NCI-H2107 treated with DMSO at 0.1 percent for 48 hours (cell line): ENCODE measurements at regions not wholly inside any gene's neighbourhood (a gene's known extent, or its start where the extent isn't known, plus 50 kb on each side); places are given as distances from the start of the nearest gene placed in this dataset.

Experiments
- DNase-seq: peaks from one replicate; lab custom pipeline; 2025; ENCODE audit not compliant: unreplicated experiment; lab: John Stamatoyannopoulos, UW

DNA sequence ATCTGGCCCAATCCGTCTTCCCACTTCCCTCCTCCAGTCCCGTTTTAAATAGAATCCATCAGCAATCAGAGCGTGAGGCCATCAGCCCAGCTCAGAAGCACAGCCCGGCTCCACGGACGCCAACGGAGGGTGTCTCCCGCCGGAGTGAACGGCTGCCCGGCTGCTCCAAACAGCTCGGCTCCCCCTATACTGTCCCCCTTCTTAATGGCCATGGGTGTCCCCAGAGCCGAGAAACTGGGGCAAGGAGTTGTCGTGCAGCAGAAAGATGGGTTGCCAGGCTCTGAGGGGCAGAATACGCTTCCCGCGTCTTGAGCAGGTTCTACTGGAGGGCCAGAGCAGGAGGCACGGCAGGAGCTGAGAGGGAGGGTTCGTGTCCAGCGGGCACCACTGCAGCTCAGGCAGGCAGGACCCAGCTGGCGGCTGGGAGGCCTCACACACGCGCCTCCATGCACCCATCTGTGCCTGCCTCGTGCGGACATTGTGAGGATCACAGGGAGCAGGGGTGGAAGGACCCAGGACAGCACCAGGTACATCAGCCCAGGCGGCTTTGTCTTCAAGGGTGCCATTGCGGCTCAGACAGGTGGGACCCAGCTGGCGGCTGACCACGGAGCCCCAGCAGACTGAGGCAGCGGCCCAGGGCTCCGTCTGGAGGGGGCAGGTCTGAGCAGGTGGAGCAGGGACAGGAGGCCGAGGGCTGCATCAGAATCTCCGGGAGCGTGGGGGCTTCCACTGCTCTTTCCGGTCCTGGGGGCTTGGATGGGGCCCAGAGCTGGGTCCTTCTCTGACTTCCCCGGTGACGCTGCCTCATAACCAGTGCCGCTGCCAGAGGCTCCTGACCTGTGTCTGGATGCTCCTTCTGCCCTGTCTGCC, 882.7 kb downstream of the BRD1 start:
- DNase-seq = no peak

- DNase-seq = no peak
Observed at GRCh38 chr22:48944433-48944750, 883.3 kb downstream of the BRD1 start.

DNA sequence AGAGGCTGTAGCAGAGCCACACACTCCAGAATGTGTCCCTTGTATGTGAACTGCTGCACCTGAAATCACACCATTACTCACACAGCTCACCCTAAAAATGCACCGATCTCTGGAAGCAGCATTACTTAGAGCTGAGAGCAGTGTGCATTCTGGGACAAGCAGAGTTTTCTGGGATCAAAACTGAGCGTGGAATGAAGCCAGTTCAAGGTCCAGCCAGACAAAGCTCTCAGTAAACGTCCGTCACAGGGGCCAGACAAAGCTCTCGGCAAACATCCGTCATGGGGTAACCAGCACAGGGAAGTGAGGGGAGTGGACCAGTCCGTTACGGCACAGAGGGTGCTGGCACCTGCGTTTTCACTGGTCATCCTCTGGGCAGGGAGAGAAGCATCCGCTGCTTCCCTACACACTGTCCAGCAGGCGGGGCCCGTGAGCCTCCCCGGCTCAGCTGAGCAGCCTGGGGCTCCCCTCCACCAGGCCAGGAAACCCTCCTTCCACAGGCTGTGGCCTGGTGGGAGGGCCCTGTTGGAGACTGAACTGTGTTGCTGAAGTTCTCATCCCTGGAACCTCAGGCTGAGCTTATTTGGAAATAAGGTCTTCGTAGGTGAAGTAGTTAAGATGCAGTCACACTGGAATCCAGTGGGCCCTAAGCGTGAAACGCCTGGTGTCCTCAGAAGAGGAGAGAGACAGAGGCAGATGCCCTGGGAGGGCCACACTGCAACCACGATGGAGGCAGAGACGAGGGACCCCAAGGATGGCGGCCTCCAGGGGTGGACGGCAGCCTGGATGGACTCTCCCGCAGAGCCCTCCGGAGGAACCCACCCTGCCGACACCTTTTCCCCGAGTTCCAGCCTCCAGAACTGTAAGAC, 883.9 kb downstream of the BRD1 start:
- DNase-seq = no peak

DNA sequence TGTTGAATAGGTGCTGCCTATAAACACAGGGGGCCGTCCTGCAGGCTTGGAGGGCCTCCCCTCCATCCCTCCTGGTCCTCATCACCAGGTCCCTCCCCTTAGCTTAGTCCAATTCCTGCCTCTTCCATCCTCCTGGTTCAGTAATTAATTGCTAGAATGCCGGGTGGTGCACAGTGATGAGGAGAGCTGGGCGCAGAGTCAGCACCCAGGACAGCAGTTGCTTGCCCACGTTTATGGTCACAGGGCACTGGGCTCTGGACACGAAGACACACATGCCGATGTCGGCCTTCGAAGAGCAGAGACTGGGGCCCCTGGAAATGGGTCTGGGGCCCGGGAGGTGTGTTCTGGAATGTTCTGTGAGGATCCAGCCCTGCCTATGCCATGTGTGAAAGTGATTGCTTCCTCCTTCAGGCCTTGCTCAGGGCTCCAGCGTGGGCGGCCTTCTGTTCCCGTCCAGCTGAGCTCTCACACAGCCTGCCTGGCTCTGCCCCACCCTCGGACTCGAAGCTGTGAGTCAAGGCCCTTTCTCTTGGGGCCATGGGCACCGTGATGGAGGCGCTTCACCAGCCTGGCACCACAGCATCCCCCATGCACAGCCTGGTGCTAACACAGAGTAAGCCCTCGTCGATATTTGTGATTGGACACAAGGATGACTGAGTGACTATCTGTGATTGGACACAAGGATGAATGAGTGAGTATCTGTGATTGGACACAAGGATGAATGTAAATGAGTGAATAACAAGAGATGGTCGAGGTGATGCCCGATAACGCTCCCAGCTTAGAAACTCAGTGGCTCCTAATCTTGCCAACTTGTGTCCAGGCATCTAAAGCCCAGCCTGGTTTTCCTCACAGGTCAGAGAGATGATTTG, 884.7 kb downstream of the BRD1 start:
- DNase-seq = no peak

DNA sequence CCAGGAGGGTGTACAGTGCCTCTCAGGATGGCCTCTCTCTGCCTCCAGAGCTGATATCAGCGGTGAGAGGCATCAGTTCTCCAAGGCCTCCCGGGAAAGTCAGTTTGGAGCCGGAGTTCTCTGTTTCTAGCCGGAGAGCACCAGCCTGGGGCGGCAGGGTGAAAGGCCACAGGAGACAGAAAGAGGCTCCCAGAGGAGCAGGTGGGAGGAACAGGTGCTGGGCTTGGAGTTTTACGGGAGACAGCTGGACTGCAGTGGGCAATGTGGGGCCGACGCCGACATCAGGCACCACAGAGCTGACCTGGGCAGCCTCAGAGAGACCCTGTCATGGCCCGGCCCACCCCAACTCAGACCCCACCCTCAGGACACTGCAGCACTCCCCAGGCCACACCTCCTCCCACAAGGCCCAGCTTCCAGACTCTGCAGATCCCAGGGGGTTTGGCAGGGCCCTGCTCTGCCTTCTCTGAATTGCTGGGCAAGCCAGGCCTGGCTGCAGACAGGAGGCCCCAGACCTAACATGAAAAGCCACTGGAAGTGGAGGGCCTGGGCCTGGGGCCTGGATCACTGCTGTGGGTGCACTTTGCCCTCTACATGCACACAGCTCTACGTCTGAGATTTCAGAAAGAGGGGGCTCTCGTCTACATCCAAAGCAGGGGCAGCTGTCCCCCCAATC, 885.6 kb downstream of the BRD1 start:
- DNase-seq = no peak

DNA sequence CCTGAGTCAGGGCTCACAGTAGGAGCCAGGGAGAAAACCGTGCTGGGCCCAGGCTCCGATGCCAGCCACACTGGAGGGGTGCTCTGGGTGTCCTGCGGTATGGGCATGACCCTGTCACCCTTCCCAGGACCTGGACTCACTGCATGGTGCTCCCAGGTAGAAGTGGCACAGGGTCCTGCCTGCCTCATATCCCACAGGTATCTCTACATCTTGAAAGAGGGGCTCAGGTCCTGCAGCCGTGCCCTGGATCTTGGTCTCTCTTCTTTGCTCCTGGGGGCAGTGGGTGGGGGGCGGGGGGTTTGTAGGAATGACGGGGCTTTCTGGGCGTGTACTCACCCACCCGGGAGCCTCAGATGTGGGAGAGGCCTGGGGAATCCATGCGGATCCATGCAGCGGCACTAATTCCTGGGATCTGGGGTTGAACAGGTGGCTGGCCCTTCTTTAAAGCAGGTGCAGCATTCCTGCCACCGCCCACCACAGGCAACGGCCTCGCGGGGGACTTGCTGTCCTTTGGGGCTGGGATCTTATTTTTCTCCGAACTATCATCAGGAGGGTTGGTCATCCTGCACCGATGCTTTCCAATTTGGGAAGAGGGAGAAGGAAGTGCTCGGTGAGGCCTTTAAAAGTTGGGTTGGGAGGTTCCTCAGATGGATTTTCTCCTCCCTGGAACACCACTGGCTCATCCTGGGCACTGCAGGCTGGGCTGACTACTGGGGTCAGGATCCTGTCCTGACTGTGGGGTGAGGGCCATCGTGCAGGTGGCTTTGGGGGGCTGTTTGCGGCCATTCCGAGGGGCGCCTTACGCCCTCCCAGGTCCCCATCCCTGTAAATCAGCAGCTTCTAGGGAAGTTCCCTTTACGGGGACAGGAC, 886.4 kb downstream of the BRD1 start:
- no peak for DNase-seq

- no peak for DNase-seq
Observed at GRCh38 chr22:48940266-48941032, 887.2 kb downstream of the BRD1 start.

DNA sequence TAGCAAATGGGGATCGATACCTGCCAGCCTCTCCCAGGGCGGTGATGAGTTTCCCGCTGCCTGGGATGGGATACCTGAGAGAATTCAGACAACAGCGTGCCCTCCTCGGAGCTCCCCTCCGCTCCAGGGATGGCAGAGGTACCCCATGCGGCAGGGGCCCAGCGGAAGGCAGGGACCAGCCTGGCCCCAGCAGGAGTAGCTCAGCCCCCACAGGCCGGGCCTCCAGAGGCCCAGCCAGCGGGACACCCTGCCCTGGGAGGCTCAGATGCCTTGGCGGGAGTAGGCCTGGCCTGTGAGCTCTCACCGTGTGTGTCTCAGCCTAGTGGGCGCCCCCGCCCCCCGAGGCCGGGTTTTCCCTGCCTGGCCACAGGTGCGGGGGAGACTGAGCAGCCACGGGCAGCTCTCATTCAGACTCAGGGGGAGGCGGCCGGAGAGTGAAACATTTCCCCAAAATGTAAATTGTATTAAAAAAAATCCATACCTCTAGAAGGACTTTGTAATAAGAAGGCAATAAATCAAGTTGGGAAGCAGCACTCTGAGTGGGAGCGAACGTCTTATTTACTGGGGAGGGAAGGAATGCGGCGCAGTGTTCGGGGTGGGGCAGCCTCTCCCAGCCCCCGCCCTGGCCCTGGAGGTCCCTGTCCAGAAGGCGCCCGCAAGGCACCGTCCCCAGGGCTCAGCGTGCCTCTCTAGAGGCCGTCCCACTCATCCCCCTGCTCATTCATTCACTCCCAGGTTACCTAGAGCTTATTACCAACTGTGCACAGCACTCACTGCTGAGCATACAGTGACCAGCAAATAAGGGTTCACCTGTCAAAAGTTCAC, 888.0 kb downstream of the BRD1 start:
- DNase-seq = no peak

GRCh38 chr22:48938741-48939140, 888.9 kb downstream of the BRD1 start:
- no peak for DNase-seq

DNA sequence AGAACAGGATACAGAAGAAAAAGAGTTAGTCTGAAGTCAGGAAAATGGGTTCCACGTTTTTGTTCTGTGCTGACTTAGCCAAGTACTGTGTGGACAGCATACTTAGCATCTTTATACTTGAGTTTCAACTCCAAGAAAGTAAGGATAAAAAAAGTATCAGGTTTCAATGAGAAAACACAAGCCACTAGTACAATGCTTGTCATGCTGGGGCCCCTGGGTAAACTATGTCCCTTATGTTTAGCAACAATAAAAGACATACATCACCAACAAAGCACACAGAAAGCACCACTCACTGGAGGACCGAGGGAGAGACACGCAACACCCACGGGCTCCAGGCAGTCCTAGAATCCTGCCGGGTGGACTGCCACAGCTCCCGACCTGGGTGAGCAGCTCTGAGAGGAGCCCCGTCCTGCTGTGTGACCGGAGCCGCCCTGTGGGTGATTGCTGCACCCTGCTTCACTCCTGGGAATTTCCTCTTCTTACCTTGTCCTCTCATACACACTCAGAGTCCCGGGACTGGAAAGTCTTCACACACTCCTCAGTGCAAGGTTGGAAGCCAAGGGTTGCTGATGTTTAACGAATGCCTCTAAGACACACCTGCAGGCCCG, 890.5 kb downstream of the BRD1 start:
- DNase-seq = no peak

DNA sequence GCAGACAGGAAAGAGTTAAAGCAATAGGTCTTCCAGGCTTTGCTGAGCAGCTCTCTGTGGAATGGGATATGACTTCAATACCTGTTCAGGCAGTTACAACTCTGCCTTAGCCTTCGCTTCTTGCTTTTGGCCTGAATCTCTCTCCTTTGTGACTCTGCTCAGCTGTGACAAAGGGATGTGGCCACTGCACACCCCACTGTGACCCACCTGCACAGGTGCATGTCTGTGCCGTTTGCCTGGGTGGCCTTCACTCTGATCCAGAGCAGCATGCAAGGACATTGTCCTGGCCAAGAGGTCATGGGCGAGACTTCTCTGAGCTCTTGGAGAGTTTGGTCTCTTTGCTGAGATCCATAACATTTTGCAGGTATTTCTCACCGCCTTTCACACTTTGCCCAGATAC, 891.3 kb downstream of the BRD1 start:
- DNase-seq = no peak

DNA sequence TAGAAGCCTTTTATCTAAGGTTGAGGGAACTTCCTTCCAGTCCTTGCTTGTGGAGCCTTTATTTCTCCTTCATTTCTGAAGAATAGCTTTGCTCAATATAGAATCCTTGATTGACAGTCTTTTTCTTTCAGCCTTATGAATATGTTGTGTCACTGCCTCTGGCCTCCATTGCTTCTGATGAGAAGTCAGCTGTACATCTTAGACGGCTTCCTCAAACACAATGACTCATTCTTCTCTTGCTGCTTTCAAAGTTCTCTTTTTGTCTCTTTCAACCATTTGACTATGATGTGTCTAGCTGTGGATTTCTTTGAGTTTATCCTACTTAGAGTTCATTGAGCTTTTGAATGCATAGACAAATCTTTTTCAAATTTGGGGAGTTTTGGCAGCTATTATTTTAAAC, 893.2 kb downstream of the BRD1 start:
- no peak for DNase-seq

GRCh38 chr22:48931452-48931851, 896.2 kb downstream of the BRD1 start:
- DNase-seq = no peak

- DNase-seq = no peak
Observed at GRCh38 chr22:48929276-48929790, 898.3 kb downstream of the BRD1 start.

DNA sequence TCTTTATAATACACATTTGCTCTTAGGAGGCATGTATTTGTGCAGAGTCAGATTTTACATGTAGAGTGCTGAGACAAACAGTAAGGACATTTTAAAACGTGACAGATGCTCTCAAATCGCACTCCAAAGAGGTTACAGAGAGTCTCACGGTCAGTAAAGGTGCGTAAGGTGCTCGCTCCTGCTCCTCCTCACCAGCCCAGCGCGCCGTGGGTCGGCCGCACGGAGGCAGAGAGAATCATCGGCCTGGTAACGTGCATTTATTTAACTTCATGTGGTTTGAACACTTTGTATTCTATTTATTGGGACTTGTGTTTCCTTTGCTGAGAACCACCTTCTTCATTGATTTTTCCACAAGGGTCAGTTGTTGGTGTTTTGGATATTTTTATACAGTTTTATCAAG, 900.1 kb downstream of the BRD1 start:
- DNase-seq = no peak

DNA sequence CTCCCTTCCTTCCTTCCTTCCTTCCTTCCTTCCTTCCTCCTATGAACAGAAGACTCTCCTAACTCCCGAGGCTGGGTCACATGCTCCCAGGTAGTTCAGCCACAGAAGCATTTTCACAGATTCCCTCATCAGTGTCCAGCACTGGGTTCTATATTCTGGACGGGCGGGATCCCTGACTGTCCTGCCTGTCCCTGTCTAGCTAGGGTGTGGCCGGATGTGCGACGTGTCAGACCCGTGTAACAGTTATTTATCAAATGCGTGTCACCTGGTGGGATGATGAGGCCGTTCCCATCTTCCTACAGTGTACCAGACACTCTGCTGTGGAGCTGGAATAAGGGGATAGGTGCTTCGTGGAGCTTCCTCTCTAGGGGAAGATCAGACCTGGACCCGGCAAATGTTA, 901.0 kb downstream of the BRD1 start:
- DNase-seq = no peak

DNA sequence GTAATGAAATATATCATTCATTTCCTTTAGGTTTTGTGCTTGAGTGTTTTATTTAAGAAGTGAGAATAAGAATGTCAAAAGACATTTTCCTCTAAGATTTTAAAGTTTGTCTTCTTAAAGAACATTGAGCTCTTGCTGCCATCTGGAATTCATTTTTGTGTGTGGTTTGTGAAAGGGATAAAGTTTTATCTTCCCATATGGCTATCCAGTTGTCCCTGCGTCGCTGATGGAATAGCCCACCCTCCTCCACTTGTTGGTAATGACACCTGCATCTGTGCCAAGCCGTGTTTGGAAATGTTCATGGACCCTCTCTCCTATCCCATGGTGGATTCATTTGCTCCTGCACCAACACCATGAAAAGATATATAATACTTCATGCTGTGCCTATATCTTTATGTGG, 901.5 kb downstream of the BRD1 start:
- DNase-seq = no peak

DNA sequence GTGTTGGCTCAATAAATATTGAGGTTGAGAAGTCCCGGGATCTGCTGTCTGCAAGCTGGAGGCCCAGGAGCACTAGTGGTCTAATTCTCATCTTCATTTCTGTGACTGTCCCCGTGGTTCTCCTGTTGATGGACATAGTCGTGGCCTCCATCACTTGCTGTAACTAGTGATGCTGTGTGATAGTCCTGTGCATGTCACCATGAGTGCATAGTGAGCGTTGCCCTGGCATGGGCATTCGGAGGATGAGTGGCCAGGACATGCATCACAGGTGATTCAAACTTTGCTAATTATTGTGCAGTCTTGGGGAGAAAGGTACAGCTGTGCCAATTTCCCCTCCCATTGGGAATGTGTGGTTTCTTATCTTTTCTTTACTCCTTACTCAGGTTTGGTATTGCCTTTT, 902.2 kb downstream of the BRD1 start:
- no peak for DNase-seq
